GM18873 (cell line): ENCODE measurements at regions not wholly inside any gene's neighbourhood (a gene's known extent, or its start where the extent isn't known, plus 50 kb on each side); places are given as distances from the start of the nearest gene placed in this dataset.

Source experiments
- ATAC-seq: cut with Tn5 transposase; IDR thresholded peaks from one replicate; pipeline ENCODE4 v1.9.1; 2021; ENCODE audit warnings: mild to moderate bottlenecking, moderate library complexity, moderate number of reproducible peaks; ENCODE audit not compliant: unreplicated experiment, low FRiP score

- no peak for ATAC-seq
Observed at GRCh38 chr14:65339866-65340265, 72.7 kb upstream of the FUT8 start.

GRCh38 chr14:65344011-65344410, 68.5 kb upstream of the FUT8 start:
- ATAC-seq: no peak

- no peak for ATAC-seq
Observed at GRCh38 chr14:65345266-65345665, 67.3 kb upstream of the FUT8 start.

GRCh38 chr14:65346474-65346873, 66.1 kb upstream of the FUT8 start:
- ATAC-seq: no peak

GRCh38 chr14:65346895-65347294, 65.6 kb upstream of the FUT8 start:
- ATAC-seq: no peak

GRCh38 chr14:65348137-65348536, 64.4 kb upstream of the FUT8 start:
- no peak for ATAC-seq

GRCh38 chr14:65349100-65349499, 63.4 kb upstream of the FUT8 start:
- ATAC-seq: no peak

- ATAC-seq: no peak
Observed at GRCh38 chr14:65351493-65352194, 60.9 kb upstream of the FUT8 start.

GRCh38 chr14:65352964-65353530, 59.5 kb upstream of the FUT8 start:
- no peak for ATAC-seq

GRCh38 chr14:65354131-65354530, 58.4 kb upstream of the FUT8 start:
- ATAC-seq: no peak

- ATAC-seq: no peak
Observed at GRCh38 chr14:65354715-65355114, 57.8 kb upstream of the FUT8 start.

- no peak for ATAC-seq
Observed at GRCh38 chr14:65356327-65356836, 56.1 kb upstream of the FUT8 start.

- ATAC-seq: no peak
Observed at GRCh38 chr14:65357113-65357512, 55.4 kb upstream of the FUT8 start.

- no peak for ATAC-seq
Observed at GRCh38 chr14:65357689-65358088, 54.8 kb upstream of the FUT8 start.

- no peak for ATAC-seq
Observed at GRCh38 chr14:65359503-65359902, 53.0 kb upstream of the FUT8 start.

- ATAC-seq: no peak
Observed at GRCh38 chr14:65360144-65360784, 52.3 kb upstream of the FUT8 start.

- ATAC-seq: no peak
Observed at GRCh38 chr14:65361920-65362319, 50.6 kb upstream of the FUT8 start.
